ENCODE measurements at regions not wholly inside any gene's neighbourhood (a gene's known extent, or its start where the extent isn't known, plus 50 kb on each side); places are given as distances from the start of the nearest gene placed in this dataset.

GRCh38 chr19:30663611-30664174 lies 291.5 kb downstream of the ZNF536 start:
- no peak for DNase-seq (ENCODE audit: extremely low read depth, insufficient read length)
- no peaks in the 10 kb centered on the region; the same call in 1 of the 2 replicates for H3K27me3 ChIP-seq (replicated peaks; ENCODE audit: control insufficient read depth, insufficient read depth, low read length)
- no peak overlapping the region for H3K4me3 ChIP-seq (replicated peaks; ENCODE audit: low read depth, low read length)
- no peaks in the 10 kb centered on the region for H3K36me3 ChIP-seq (ENCODE audit: control insufficient read depth, insufficient read depth, low read length)
- no peak for TF ChIP-seq CTCF (IDR thresholded peaks at IDR 0.05; ENCODE audit: insufficient read depth, low read length, poor library complexity, severe bottlenecking)

GRCh38 chr19:30662211-30662861 lies 290.2 kb downstream of the ZNF536 start:
- DNase-seq (ENCODE audit: extremely low read depth, insufficient read length) = no peak
- H3K4me3 ChIP-seq (replicated peaks; ENCODE audit: low read depth, low read length) = no peak overlapping the region
- TF ChIP-seq CTCF (IDR thresholded peaks at IDR 0.05; ENCODE audit: insufficient read depth, low read length, poor library complexity, severe bottlenecking) = no peak
- H3K36me3 ChIP-seq (ENCODE audit: control insufficient read depth, insufficient read depth, low read length) = no peaks in the 10 kb centered on the region
- H3K27me3 ChIP-seq (replicated peaks; ENCODE audit: control insufficient read depth, insufficient read depth, low read length) = no peaks in the 10 kb centered on the region

GRCh38 chr19:30659638-30660037 lies 287.5 kb downstream of the ZNF536 start:
- Histone ChIP-seq H3K4me3 (replicated peaks; ENCODE audit: low read depth, low read length) (no peak overlapping the region), H3K27me3 (replicated peaks; ENCODE audit: control insufficient read depth, insufficient read depth, low read length) (no peaks in the 10 kb centered on the region), H3K36me3 (ENCODE audit: control insufficient read depth, insufficient read depth, low read length) (no peaks in the 10 kb centered on the region)
- no peak for TF ChIP-seq CTCF (IDR thresholded peaks at IDR 0.05; ENCODE audit: insufficient read depth, low read length, poor library complexity, severe bottlenecking)
- DNase-seq (ENCODE audit: extremely low read depth, insufficient read length) = no peak

- Histone ChIP-seq H3K27me3 (replicated peaks; ENCODE audit: control insufficient read depth, insufficient read depth, low read length) (no peaks in the 10 kb centered on the region; the same call in 1 of the 2 replicates), H3K36me3 (ENCODE audit: control insufficient read depth, insufficient read depth, low read length) (no peaks in the 10 kb centered on the region), H3K4me3 (replicated peaks; ENCODE audit: low read depth, low read length) (no peak overlapping the region)
- DNase-seq (ENCODE audit: extremely low read depth, insufficient read length) = no peak
- TF ChIP-seq CTCF (IDR thresholded peaks at IDR 0.05; ENCODE audit: insufficient read depth, low read length, poor library complexity, severe bottlenecking) = no peak
These were observed 284.4 kb downstream of the ZNF536 start for GRCh38 chr19:30656520-30657100.

- no peak for DNase-seq (ENCODE audit: extremely low read depth, insufficient read length)
These were observed 281.6 kb downstream of the ZNF536 start for GRCh38 chr19:30653646-30654386.

More at GRCh38 chr19:30653646-30654386, 281.6 kb downstream of the ZNF536 start:
- H3K4me3 ChIP-seq (replicated peaks; ENCODE audit: low read depth, low read length) = no peak overlapping the region
- no peaks in the 10 kb centered on the region; the same call in 1 of the 2 replicates for H3K27me3 ChIP-seq (replicated peaks; ENCODE audit: control insufficient read depth, insufficient read depth, low read length)
- TF ChIP-seq CTCF (IDR thresholded peaks at IDR 0.05; ENCODE audit: insufficient read depth, low read length, poor library complexity, severe bottlenecking) = no peak
- H3K36me3 ChIP-seq (ENCODE audit: control insufficient read depth, insufficient read depth, low read length) = no peaks in the 10 kb centered on the region
